Stromal cell of bone marrow (primary cell): ENCODE measurements at regions not wholly inside any gene's neighbourhood (a gene's known extent, or its start where the extent isn't known, plus 50 kb on each side); places are given as distances from the start of the nearest gene placed in this dataset.
"Not testable (repeated sequence)": the region's sequence is repeated elsewhere in the genome, so short reads cannot be mapped to it uniquely, and the experiment has no call there.

ENCODE experiments used
- DNase-seq: peaks from one replicate; pipeline ENCODE4 v3.0.0-alpha.2; 2012; ENCODE audit warnings: low read depth

DNA sequence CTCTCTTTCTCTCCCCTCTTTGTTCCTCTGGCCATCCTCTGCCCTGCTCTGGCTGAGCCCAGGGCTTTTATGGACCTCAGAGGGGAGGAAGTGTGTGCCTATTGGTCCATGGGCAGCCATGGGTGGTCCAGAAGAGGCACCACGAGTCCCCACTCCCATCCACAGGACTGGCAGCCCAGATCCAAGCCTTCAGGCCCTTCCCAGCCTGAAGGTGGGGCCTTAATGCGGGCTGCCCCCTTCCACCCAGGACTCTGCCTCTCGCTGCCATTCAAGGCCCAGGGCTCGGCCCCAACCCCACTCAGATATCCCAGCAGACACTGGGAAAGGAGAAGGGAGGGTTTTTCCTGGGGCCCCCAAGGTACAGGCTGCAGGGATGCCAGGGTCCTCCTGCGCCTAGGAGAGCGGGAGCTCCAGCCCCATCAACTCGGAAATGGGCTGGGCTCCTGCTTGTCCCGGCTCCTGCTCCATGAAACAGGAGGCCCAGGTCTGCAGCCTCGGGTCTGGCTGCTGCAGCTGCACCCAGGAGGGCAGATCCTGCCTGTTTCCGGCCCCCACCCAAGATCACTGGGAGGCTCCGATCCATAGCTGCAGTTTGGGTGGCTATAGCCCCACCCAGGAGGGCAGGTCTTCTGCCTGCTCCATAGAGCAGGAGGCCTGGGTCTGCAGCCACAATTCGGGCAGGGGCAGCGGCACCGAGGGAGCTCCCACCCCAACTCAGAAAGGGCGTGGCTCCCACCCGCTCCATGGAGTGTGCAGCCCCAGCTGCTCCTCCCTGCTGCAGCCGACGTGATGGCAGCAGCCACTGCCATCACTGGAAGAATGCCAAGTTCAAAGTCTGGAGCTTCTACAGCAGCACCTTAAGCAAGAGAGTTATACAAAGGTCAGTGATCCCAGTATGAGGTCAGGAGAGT lies 116.6 kb upstream of the RBBP8 start:
- DNase-seq, result no peak

DNA sequence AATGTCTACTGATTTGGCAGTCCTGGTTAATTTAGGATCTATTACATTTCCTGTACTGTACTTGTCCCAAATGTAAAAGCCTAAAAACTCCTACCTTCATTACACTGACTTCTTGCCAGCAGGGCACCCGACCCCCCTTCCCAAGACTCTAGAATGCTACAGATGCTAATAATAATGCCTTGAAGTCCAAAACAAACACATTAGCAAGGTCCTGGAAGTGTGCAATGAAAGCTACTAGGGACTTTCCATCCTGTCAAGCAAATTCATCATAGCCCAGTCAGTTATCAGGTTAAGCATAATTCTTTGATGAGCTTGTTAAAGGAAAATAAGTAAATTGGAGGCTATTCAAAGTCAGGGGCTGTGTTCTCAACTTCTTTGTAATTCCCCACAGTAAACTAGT lies 115.3 kb upstream of the RBBP8 start:
- DNase-seq, result no peak

DNA sequence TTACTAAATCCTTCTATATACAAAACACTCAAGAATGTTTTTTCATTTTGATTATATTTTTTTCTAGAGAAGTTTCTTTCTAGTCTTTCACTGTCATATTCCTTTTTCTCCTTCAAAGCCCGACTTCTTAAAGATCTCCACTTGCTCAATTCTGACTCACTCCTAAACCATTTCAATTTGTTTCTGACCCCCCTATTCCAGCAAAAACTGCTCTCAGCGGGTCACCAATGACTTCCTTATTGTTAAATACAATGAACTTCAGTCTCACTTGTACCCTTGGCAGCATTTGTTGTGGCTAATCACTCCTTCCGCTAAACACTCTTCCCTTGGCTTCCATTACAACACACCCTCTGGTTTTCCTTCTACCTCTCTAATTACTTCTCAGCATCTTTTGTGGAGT lies 111.1 kb upstream of the RBBP8 start:
- DNase-seq, result peak; percentile 52

DNA sequence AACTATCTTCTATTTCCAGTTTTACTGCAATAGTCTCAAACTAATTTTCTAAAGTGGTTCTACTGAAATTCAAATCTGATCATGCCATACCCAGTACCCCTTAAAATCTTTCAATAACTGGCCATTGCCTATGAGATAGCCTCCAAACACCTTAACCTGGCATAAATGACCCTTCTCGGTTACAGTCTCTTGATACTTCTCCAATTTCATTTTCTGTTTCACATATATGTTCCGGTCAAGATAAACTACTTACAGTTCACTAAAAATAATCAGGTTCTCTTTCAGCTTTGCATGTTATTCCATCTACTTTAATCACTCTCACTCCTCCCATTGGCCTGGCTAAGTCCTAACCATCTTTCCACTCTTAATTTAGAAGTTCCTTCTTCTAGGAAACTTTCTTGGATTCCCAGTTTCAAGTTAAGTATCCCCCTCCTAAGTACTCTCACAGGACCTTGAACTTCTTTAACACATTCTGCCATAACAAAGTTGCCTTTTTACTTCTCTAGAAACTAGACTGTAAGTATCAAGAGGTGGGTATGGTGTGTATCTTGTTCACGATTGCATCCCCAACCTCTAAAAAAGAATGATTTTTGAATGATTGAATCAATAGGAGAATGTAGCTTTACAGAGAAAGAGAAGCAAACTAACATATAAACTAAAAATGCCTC lies 110.2 kb upstream of the RBBP8 start:
- no peak for DNase-seq

DNA sequence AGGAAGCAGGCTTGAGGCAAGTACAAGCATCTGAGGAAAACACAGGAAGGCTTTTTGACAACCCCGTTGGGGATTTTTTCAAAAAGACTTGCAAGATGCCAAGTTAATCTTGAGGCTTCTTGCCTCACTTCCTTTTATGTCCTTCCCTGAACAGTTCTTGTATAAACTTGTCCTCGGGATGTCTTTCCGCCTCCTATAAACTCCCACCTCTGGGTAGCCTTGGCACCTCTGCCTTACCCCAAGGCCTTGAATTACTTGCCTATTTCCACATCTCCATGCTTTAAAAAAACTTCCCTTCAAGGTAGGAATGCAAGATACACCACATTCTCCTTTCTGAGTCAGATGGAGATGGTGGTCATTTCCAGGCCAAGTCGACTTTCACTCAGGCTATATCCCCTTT lies 106.4 kb upstream of the RBBP8 start:
- no peak for DNase-seq

DNA sequence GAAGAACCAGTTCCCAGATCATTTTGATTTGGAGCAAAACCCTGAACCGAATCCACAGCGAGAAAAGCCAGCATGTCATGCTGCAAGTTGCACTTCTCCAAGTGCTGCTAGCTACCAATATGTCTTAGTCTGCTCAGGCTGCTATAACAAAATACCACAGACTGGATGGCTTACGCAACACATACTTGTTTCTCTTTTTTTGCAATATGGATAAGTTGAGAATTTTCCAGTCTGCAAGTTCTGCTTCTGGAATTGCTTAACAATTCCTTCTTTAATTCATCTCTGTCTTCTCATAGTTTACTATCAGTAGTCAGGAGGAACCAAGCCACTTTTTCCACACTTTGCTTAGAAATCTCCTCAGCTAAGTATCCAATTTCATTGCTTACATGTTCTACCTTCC lies 105.9 kb upstream of the RBBP8 start:
- no peak for DNase-seq

DNA sequence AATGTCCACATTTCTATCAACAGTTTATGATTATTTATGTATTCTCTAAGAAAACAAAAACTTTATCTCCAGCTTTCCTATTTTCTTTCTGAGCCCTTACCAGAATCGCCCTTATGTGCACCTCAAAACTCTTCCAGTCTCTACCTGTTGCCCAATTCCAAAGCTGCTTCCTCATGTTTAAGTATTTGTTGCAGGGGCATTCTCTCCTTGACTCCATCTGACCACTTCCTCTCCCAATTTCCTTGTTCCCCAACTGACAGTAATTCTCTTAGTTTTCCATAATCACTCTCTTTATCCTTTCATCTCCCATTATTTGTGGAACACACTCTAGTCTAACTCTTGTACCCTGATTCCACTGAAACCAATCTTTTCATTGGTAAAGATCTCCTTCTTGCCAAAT lies 105.4 kb upstream of the RBBP8 start:
- DNase-seq, result no peak

DNA sequence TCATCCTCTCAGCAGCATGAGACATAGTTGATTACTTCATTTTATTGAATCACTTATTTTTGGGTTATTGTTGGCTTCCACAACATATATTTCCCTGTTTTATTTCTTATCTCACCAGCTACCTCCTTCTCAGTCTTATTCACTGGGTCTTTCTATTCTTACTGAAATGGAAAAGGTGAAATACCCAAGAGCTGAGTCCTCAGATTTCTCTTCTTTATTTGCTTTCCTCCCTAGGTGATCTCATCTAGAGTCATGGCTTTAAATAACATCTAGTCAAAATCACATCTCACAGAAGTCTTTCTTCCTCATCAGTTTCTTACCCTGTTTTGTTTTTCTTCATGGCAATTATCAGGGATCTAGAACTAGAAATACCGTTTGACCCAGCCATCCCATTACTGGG lies 105.0 kb upstream of the RBBP8 start:
- DNase-seq, result peak; percentile 44

DNA sequence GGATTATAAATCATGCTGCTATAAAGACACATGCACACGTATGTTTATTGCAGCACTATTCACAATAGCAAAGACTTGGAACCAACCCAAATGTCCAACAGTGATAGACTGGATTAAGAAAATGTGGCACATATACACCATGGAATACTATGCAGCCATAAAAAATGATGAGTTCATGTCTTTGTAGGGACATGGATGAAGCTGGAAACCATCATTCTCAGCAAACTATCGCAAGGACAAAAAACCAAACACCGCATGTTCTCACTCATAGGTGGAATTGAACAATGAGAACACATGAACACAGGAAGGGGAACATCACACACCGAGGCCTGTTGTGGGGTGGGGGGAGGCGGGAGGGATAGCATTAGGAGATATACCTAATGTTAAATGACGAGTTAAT lies 104.5 kb upstream of the RBBP8 start:
- not testable (repeated sequence) for DNase-seq

DNA sequence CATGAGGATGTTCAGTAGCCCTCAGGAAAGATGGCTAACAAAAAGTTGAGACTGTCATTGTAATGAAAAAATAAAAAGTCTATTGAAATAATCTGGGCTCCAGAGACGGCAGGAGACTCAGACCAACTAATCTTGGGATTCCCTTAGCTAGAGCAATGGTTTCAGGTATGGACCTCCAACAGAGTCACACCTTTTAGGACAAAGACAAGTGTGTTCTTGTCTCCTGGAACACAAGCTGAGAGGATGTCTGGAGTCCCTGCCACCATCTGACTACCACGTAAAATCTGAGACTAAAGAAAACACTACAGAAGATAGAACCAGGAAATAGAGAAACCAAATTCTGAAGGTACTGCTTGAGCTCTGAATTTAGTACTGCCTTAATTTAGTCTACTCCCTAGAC lies 103.3 kb upstream of the RBBP8 start:
- DNase-seq, result no peak

DNA sequence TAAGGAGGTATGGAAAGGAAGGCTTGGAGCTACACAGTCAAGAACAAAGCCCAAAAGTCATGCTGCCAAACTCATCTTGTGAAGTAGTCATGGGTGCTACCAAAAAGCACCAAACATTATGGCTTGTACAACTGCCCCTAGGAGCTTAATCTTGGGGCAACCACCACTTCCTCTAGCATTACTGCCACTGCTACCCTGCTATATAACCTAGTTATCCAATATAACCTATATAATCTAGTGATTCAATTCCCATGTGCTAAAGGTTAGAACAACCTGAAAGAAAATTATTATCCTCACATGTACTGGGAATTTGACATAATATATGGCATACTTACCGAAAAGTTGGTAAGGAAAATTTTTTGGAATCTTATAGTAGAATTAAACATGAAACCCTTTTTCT lies 102.6 kb upstream of the RBBP8 start:
- DNase-seq, result no peak

DNA sequence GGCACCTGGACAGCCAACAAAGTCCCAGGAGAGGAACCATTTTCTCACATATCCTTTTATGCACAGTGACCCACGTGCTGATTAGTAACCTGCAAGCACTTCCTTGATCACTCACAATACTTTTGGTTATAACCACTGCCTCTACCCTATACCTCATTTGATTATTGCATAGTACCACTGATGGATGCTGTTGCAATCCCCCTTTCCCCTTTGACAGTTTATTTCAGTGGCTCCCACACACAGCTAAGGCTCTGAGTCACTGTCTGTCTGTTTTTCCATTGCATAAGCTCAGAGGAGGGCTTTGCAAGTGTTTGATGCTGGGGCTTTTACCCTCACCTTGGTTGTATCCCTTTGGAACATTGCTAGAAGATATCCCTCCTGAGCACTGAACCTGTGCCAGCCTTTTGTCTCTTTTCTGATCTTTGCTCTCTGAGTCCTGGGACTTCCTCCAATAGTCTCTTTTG lies 101.7 kb upstream of the RBBP8 start:
- peak; percentile 67 for DNase-seq

DNA sequence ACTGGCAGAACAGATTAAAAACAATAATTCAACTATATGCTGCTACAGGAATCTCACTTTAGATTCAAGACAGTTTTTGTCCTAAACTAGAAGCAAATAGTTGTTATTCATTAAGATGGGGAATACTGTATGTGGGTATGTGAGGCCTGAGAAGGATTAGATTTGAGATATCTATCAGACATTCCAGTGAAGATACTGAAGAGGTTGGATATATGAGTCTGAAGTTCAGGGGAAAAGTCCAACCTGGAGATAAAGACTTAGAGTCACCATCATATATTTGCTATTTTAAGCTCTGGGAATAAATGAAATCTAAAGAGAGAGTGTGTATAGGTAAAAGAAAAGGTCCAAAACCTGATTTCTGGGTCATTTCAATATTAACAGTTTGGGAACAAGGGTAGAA lies 96.2 kb upstream of the RBBP8 start:
- no peak for DNase-seq

DNA sequence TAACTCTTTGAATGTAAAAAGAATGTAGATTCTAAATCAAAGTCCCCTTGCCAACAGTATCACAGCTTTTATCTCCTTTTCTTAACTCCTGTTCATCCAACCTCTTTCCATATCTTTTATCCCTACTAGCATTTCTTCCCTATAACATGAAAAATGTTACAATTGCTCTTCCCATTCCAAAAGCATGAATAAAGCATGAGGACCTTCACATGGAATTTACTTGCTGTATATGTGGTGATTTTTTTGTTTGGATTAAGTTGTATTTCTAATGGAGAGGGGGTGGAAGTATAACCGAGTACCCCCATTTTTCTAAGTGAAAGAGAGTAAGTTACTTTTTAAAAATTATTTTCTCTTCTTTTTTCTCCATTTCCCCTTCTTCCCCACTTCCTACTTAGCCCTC lies 94.9 kb upstream of the RBBP8 start:
- no peak for DNase-seq

DNA sequence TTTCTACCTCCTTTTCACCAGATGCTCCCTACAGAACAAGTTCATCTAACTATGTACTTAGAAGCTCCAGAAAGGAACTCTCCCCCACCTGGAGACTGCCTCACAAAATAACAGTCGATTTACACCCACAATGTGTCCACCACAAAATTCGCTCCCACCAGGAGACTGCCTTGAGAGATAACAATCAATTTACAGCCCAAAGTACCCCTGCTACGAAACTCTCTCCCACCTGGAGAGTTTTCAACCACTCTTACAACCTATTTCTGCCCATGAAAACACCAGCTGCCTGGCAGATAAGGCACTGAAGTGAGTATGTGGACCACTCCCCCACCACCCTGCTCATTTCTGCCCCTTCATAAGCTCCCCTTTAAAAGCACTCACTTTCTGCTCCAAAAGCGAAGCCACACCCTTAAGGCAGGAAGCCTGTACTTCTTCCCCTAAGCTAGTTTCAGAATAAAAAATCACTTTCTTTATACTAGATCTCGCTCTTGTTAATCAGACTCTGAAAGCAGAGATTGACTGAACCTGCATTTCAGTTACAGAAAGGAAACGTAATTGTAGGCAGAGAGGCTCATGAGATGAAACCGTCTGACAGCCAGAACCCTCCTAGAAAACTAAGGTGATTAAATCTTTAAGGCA lies 94.4 kb upstream of the RBBP8 start:
- DNase-seq, result no peak

DNA sequence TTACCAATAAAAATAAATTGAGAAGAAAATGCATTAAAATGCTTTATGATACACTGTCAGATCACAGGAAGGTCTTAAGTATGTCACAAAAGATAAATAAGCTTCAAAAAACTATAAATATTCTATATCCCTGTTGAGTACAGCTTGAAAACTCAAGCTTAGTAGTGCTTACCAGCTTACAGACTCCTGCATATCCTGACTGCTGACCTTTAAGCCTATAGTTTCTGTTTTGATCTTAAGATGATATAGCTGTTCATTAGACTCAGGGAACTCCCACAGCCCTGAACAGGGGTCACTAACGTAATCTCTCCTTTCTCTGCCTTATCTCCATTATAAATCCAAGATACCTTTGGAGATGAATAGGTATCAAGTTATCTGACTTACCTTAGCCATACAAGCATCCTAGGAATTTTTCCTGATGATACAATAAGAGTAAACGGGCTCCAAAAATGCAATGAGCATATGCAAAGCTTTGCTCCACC lies 93.7 kb upstream of the RBBP8 start:
- no peak for DNase-seq

DNA sequence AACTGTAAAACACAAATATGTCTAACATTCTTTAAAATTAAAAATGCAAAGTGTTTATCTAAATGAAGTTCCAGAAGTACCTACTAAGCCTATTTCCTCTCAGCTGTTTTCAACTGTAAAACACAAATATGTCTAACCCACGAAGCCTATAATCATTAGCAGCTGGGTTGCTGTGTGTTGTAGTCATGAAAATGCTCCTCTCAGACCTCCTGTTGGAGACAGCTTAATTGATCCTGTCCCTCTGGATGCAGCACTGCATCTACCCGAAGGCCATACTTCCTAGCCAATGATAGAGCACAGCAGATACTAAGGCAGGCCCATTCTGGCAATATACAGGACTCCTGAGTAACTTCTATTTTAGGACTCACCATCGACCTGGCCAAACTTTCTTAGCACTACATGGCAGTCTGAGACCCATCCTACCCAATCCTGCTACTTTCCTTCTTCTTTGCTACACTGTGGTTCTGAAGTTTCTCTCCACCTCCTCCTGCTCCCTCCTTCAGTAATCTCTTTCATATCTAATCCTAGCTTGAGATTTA lies 92.5 kb upstream of the RBBP8 start:
- no peak for DNase-seq

DNA sequence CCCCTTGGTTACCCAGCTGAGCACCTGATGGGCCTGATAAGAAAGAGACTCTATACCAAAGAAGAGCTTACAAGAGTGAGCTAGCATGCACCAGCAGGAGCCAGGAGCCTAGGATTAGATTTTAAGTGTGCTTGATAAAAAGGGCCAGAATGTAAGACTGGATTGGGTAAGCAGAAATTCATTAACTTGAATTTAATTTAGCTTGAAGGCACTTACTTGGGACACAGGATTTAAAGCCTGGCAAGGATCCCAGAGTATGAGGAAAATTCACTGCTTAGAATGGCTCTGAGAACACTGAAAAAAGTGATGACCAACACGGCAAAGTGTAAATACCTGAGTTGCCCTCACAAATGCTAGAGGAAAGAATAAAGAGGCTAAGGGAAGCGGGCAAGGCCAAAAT lies 91.3 kb upstream of the RBBP8 start:
- DNase-seq, result no peak

DNA sequence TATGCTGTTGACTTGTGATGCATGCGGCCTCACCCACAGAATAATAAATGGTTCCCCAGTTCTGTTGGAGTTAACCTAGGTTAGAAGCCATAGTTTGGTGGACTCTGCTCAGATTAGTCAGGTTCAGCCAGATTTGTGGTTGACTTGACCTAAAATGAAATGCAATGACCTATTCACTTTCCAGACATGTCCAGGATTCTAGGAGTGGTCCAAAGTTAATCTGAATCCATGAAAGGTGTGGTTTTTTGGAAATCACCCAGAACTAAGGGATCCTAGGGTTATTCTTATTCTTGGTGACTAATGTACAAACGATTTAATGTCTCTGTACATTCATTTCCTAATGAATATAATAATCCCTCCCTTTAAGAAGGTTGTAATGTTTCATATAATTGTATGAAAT lies 88.9 kb upstream of the RBBP8 start:
- no peak for DNase-seq

DNA sequence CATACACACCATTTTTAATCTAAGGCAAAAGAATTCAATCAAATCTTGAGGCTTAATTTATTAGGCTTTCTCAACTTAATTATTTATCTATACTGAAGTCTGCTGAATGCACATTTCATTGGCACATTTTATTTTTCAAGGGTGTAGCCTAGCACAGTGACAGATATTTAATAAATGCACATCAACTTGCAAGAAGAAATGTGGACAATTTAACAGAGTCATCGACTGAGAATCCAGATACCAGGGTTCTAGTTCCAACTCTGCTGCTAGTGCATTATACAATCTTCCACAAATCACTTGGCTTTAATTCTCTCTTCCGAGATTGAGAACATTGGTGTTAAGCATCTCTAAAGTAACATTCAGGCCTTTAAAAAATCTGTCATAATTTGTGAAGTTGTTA lies 88.5 kb upstream of the RBBP8 start:
- no peak for DNase-seq

DNA sequence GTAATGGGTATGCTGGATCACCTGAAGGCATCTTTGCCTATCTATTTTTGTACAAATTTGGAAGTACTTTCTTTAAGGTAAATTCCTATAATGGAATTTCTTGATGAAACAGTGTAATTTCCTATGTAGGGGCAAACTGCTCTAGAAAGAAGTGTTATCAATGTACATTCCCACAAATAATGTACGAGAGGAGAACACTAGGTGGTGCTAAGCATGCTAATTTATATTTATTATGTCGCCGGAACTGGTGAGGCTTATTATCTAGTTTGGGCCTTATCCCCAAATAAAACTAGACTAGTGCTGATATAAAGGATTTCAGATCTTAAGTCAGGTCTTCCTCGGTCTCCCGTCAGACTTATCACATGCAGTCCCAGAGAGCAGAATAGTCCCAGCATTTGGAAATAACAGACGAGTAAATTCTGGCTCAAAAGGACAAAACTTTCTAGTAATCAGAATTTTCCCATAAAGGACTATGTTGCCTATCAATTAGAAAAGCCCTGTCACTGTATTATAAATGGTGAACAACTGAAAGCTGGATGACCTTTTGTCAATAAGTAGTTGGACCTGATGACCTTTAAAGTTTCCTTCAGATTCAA lies 86.9 kb upstream of the RBBP8 start:
- no peak for DNase-seq

DNA sequence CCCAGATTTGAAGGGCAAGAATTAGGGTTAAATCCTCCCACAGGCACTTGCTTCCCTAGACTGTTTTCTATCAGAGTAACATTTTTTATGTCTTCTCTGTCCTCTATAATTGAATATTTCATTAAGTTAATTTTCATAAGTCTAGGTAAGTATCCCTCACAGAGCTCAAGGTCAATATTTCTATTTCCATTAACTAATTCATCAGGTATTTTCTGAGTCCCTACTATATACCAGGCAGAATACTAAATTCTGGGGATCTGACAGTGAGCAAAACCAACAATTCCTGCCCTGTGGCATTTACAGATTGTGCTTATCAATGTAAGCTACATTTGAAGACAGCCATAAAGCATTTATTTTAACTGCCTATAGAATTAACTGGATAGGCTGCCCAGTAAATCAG lies 86.4 kb upstream of the RBBP8 start:
- no peak for DNase-seq
